Motor neuron (in vitro differentiated cells): ENCODE measurements at regions not wholly inside any gene's neighbourhood (a gene's known extent, or its start where the extent isn't known, plus 50 kb on each side); places are given as distances from the start of the nearest gene placed in this dataset.
A peak's percentile ranks its signal among the peaks of the same experiment; 100 is the strongest.

Experiments used
- ATAC-seq, 8 experiments: fragments of 200-7000 bp; cut with Tn5 transposase; replicated peaks in 6 of 8; 2 replicates each; pipeline ENCODE4 v1.8.0; 2021; ENCODE audit warnings: mild to moderate bottlenecking in 8 of 8, moderate library complexity in 8 of 8
- H3K27ac ChIP-seq, 2 donors: fragments of 250-450 bp; sonication (Bioruptor Pico); 2 replicates each; pipeline ENCODE4 v1.9.0; 2021; ENCODE audit warnings: antibody characterized with exemption in 2 of 2, mild to moderate bottlenecking in 2 of 2, moderate library complexity in 1 of 2
- H3K4me1 ChIP-seq, 2 donors: fragments of 250-450 bp; sonication (Bioruptor Pico); replicated peaks in 1 of 2; 2 replicates each; pipeline ENCODE4 v1.6.1; 2021; ENCODE audit warnings: antibody characterized with exemption in 2 of 2, mild to moderate bottlenecking in 2 of 2, moderate library complexity in 1 of 2
- H3K4me3 ChIP-seq, 5 donors: fragments of 250-450 bp; sonication (Bioruptor Pico); 2 replicates each; pipeline ENCODE4 v1.9.0; 2021; ENCODE audit warnings: antibody characterized with exemption in 5 of 5, mild to moderate bottlenecking in 5 of 5, moderate library complexity in 4 of 5
- WGBS, 10 experiments: fragments of 450-650 bp; shearing (Covaris generic); methylation state at CpG; one replicate each; pipeline ENCODE4 v1.0.0; 2022; 5-methylcytosine and 5-hydroxymethylcytosine counted together
- in situ Hi-C, 9 experiments: fragments of 400-800 bp; cut with MboI; loops; one replicate each; pipeline ENCODE4 v1.15.0; 2021; ENCODE audit warnings: low sequenced_read_pairs in 9 of 9, low pct_unique_long_range_greater_than_20kb in 2 of 9; ENCODE audit not compliant: unreplicated experiment in 9 of 9

GRCh38 chrX:40151211-40152172, 53.7 kb upstream of the BCOR start:
- H3K27ac ChIP-seq, result peak overlapping the region; percentile 90 to 97
- in situ Hi-C loops, result no loop called here
- 40 to 100% methylated on average over 1 to 2 of the region's 60 CpGs; no CpG with 5 or more reads in 8 of the 10 experiments for WGBS, 10 experiments
- peaks cover 59 to 60% of the 10 kb centered on the region in 2 donors for H3K4me1 ChIP-seq
- peak overlapping the region in 1 of 5 donors; percentile 46 for H3K4me3 ChIP-seq
- no peak for ATAC-seq

GRCh38 chrX:40150503-40150902, 52.7 kb upstream of the BCOR start:
- H3K4me1 ChIP-seq, result peaks cover 53% of the 10 kb centered on the region in 2 donors
- in situ Hi-C loops, result no loop called here
- H3K27ac ChIP-seq, result no peak overlapping the region
- WGBS, 10 experiments, result 17 to 100% (median 25%) methylated on average over 1 to 2 of the region's 6 CpGs; no CpG with 5 or more reads in 5 of the 10 experiments
- no peak overlapping the region for H3K4me3 ChIP-seq
- ATAC-seq, result no peak

- in situ Hi-C loops, result no loop called here
Measured at GRCh38 chrX:40149286-40150175, 51.8 kb upstream of the BCOR start.

GRCh38 chrX:40148385-40149285, 50.9 kb upstream of the BCOR start:
- H3K27ac ChIP-seq, result peak overlapping the region; percentile 8 to 42
- in situ Hi-C loops, result no loop called here
- peaks cover 56 to 60% of the 10 kb centered on the region in 2 donors for H3K4me1 ChIP-seq
- no peak overlapping the region for H3K4me3 ChIP-seq
- peak in 1 of 8 experiments; percentile 5 for ATAC-seq
- WGBS, 10 experiments, result 0 to 52% (median 30%) methylated on average over 2 to 8 of the region's 24 CpGs; no CpG with 5 or more reads in 6 of the 10 experiments

More at GRCh38 chrX:40149286-40150175, 51.8 kb upstream of the BCOR start:
- ATAC-seq, result no peak
- WGBS, 10 experiments, result 19 to 85% (median 41%) methylated on average over 2 to 11 of the region's 17 CpGs; no CpG with 5 or more reads in 5 of the 10 experiments
- no peak overlapping the region for H3K4me3 ChIP-seq
- peaks cover 55% of the 10 kb centered on the region in 2 donors for H3K4me1 ChIP-seq
- no peak overlapping the region for H3K27ac ChIP-seq

- in situ Hi-C loops, result no loop called here
- H3K4me1 ChIP-seq, result peaks cover 52 to 60% of the 10 kb centered on the region in 2 donors
- peak in 1 of 8 experiments; percentile 60 for ATAC-seq
- H3K4me3 ChIP-seq, result no peak overlapping the region
- WGBS, 10 experiments, result 59% methylated on average over 4 of the region's 22 CpGs; no CpG with 5 or more reads in 9 of the 10 experiments
- H3K27ac ChIP-seq, result peak overlapping the region in 1 of 2 donors; percentile 8
Measured at GRCh38 chrX:40147971-40148370, 50.2 kb upstream of the BCOR start.
